GM10266 (cell line): ENCODE measurements at regions not wholly inside any gene's neighbourhood (a gene's known extent, or its start where the extent isn't known, plus 50 kb on each side); places are given as distances from the start of the nearest gene placed in this dataset.
"Not testable (repeated sequence)": the region's sequence is repeated elsewhere in the genome, so short reads cannot be mapped to it uniquely, and the experiment has no call there.

Experiments
- DNase-seq: peaks from one replicate; pipeline ENCODE4 v3.0.0; 2012; ENCODE audit errors: extremely low spot score
- CTCF ChIP-seq: IDR thresholded peaks from 2 replicates; pipeline ENCODE4 v1.5.1; 2012; ENCODE audit warnings: mild to moderate bottlenecking, low read depth; ENCODE audit not compliant: control insufficient read depth, insufficient read depth; ENCODE audit errors: missing control alignments

DNA sequence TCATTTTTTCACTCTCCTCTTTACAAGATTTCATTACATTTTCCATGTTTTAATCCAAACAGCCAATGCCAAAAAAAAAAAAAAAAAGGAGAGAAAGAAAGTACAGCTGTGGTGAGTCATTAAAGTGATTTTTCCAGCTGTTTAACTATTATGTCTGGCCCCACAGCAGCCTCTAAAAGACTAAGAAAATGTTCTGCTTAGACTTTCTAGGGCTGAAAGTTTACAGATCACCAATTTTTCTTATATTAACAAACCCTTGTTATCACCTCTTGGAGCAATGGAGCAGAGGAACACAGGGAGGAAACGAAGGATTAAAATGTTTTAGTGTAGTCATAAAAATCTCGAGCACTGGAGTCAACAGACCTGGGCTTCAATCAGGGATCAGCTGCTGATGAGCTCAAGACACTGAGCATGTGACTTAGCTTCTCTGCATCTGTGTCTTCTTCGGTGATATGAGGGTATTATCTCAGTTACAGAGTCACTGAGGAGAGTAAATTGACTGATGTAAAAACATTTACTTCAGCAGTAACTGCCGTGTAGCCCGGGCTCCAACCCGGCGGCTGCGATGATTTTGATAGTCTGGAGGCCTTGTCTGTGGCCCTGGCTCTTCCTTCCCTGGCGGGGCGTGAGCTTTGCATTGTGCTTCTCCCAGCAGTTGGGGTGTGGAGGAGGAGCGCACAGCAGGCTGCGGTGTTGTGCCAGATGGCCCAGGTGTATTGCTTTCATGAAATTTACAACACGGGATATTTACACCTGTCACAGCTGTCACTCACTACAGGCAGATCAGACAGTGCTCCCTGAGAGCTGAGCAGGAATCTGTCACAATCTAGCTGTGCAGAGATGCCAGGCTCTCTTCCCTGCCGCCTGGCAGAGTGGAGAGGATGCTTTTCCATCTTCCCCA, 298.3 kb upstream of the FZD8 start:
- no peak for DNase-seq
- no peak for TF ChIP-seq CTCF

GRCh38 chr10:35938160-35938559, 296.1 kb upstream of the FZD8 start:
- no peak for TF ChIP-seq CTCF
- DNase-seq, result no peak

- DNase-seq, result no peak
- TF ChIP-seq CTCF, result no peak
These were observed 295.4 kb upstream of the FZD8 start for GRCh38 chr10:35937546-35937945.

- TF ChIP-seq CTCF, result no peak
- no peak for DNase-seq
These were observed 292.5 kb upstream of the FZD8 start for GRCh38 chr10:35934642-35934995.

GRCh38 chr10:35933940-35934641, 292.0 kb upstream of the FZD8 start:
- no peak for TF ChIP-seq CTCF
- DNase-seq, result no peak

GRCh38 chr10:35933491-35933890, 291.4 kb upstream of the FZD8 start:
- TF ChIP-seq CTCF, result no peak
- DNase-seq, result no peak

DNA sequence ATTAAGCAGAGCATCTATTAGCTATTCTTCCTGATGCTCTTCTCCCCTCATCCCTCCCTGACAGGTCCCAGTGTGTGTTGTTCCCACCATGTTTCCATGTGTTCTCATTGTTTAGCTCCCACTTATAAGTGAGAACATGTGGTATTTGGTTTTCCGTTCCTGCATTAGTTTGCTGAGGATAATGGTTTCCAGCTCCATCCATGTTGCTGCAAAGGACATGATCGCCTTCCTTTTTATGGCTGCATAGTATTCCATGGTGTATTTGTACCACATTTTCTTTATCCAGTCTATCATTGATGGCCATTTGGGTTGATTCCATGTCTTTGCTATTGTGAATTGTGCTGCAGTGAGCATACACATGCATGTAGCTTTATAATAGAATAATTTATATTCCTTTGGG, 287.9 kb upstream of the FZD8 start:
- not testable (repeated sequence) for DNase-seq

DNA sequence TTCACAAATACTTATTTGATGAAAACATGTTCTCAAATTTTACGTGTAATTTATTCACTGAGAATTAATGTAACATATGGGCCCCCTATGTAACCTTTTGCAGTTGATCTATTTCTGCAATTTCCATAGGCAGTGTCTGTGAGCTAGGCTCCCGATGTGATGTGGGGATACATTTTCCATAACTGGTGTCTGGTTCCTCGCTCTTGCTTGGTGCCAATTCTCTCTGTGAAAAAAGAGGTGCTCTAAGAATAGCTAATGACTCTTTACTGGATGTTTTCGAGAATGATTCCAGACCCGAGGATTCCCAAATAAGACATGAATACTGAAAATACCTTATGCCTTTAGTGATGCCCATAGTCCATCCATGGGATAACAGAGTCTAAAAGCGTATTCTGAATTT, 286.7 kb upstream of the FZD8 start:
- DNase-seq, result no peak
- no peak for TF ChIP-seq CTCF
